Choroid plexus epithelial cell (primary cell): ENCODE measurements at regions not wholly inside any gene's neighbourhood (a gene's known extent, or its start where the extent isn't known, plus 50 kb on each side); places are given as distances from the start of the nearest gene placed in this dataset.
"Not testable (repeated sequence)": the region's sequence is repeated elsewhere in the genome, so short reads cannot be mapped to it uniquely, and the experiment has no call there.

Experiments used
- DNase-seq: peaks from one replicate; pipeline ENCODE4 v3.0.0-alpha.2; 2010; ENCODE audit warnings: low read depth
- H3K4me3 ChIP-seq: 2 replicates; pipeline ENCODE4 v1.5.1; 2011; ENCODE audit warnings: low read depth, mild to moderate bottlenecking, control low read depth, low read length, moderate library complexity
- CTCF ChIP-seq: conservative IDR thresholded peaks from 2 replicates; pipeline ENCODE4 v1.5.1; 2011; ENCODE audit warnings: low read depth, mild to moderate bottlenecking, control low read depth, inconsistent platforms, low read length, moderate library complexity

DNA sequence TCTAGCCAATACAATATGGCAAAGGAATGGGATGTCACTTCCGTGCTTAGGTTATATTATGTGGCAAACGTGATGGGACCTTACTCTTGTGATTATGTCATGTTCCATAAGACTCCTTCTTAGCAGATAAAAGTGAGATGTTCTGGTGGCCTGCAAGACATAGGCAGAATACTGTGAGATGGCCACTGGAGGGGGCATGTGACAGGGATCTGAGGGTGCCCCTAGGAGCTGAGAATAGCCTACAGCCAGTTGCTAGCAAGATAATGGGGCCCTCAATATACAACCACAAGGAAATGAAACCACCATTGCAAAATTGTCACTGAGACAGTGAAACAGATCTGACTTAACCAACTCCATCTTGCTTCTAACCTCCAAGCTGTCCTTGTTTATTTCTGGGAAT lies 151.4 kb upstream of the SSTR1 start:
- no peak for DNase-seq
- TF ChIP-seq CTCF, result no peak
- H3K4me3 ChIP-seq, result no peak overlapping the region

GRCh38 chr14:38062223-38062622 lies 145.5 kb upstream of the SSTR1 start:
- H3K4me3 ChIP-seq, DNase-seq: not testable (repeated sequence)

GRCh38 chr14:38063711-38064320 lies 143.9 kb upstream of the SSTR1 start:
- no peak overlapping the region for H3K4me3 ChIP-seq
- DNase-seq, result no peak
- TF ChIP-seq CTCF, result no peak

DNA sequence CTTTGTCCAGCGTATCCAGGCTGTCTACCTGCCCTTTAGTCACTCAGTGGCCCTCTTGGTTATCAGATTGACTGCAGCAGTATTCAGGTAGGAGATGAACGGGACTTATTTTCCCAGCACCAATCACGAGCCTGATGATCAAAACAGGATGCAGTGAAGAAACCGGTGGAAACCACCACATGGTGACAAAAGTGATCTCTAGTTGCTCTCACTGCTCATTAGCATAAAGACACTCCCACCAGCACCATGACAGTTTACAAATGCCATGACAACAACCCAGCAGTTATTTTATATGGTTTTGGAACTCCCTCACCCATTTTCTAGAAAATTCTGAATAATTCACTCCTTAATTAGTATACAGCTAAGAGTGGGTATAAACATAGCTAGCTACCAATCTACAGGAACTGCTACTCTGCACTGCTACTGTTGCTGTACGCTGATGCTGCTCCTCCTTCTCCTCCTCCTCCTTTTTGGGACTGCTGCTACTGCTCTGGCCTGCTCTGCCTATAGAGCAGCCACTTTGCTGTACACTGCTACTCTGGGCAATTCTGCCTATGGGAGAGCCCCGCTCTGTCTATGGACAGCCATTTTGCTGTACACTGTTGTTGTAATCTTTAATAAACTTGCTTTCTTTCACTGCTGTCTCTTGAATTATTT lies 142.5 kb upstream of the SSTR1 start:
- DNase-seq, result no peak
- no peak for TF ChIP-seq CTCF
- H3K4me3 ChIP-seq, result no peak overlapping the region

GRCh38 chr14:38070061-38070588 lies 137.6 kb upstream of the SSTR1 start:
- no peak for DNase-seq
- no peak for TF ChIP-seq CTCF

GRCh38 chr14:38073641-38074040 lies 134.1 kb upstream of the SSTR1 start:
- H3K4me3 ChIP-seq, result no peak overlapping the region
- no peak for TF ChIP-seq CTCF
- no peak for DNase-seq

More at GRCh38 chr14:38070061-38070588, 137.6 kb upstream of the SSTR1 start:
- H3K4me3 ChIP-seq, result no peak overlapping the region

DNA sequence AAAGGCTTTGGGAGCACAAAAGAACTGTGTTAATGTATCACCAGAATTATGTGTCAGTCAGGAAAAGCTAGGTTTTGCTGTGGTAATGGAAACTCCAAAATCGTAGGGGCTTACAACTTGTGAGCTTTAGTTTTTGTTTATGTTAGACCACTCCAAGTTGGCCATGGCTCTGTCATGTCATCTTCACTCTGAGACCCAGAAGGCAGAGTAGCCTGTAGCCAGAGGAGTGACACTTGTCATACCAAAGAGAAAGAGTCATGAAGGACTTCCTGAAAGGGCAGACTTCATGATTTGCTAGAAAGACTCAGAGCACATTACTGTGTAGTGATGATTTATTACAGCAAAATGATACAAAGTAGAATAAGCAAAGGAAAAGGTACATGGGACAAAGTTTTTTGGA lies 133.6 kb upstream of the SSTR1 start:
- TF ChIP-seq CTCF, result no peak
- DNase-seq, result no peak
- H3K4me3 ChIP-seq, result no peak overlapping the region
